GM12872 (cell line): ENCODE measurements at regions not wholly inside any gene's neighbourhood (a gene's known extent, or its start where the extent isn't known, plus 50 kb on each side); places are given as distances from the start of the nearest gene placed in this dataset.

Source experiments
- CTCF ChIP-seq: IDR thresholded peaks from 3 replicates; pipeline ENCODE4 v1.5.1; 2011; ENCODE audit warnings: low read depth, mild to moderate bottlenecking, low read length, moderate library complexity; ENCODE audit not compliant: insufficient read depth

- TF ChIP-seq CTCF = no peak
Observed at GRCh38 chr22:48305726-48306235, 1521.9 kb downstream of the BRD1 start.

GRCh38 chr22:48303369-48303725 is 1524.3 kb downstream of the BRD1 start:
- TF ChIP-seq CTCF = no peak

GRCh38 chr22:48302657-48303368 is 1524.9 kb downstream of the BRD1 start:
- no peak for TF ChIP-seq CTCF

GRCh38 chr22:48301908-48302307 is 1525.8 kb downstream of the BRD1 start:
- no peak for TF ChIP-seq CTCF

- TF ChIP-seq CTCF = no peak
Observed at GRCh38 chr22:48301421-48301820, 1526.3 kb downstream of the BRD1 start.

GRCh38 chr22:48300877-48301276 is 1526.8 kb downstream of the BRD1 start:
- TF ChIP-seq CTCF = no peak

- no peak for TF ChIP-seq CTCF
Observed at GRCh38 chr22:48299801-48300200, 1527.9 kb downstream of the BRD1 start.
